ENCODE measurements at regions not wholly inside any gene's neighbourhood (a gene's known extent, or its start where the extent isn't known, plus 50 kb on each side); places are given as distances from the start of the nearest gene placed in this dataset.

GRCh38 chr3:30300809-30301208 is 305.6 kb upstream of the TGFBR2 start:
- Histone ChIP-seq H3K27me3 (ENCODE audit: insufficient read depth) (no peaks in the 10 kb centered on the region), H3F3A (replicated peaks; ENCODE audit: low read depth) (no peaks in the 10 kb centered on the region), H4K20me1 (replicated peaks; ENCODE audit: insufficient read depth) (no peaks in the 10 kb centered on the region), H2AFZ (no peak overlapping the region; the same call in 1 of the 2 replicates), H3K4me2 (no peak overlapping the region), H3K9me2 (ENCODE audit: insufficient read depth) (no peaks in the 10 kb centered on the region), H3K27ac (ENCODE audit: low read depth) (no peak overlapping the region), H3K4me3 (no peak overlapping the region), H3K79me2 (replicated peaks; ENCODE audit: insufficient read depth) (no peaks in the 10 kb centered on the region), H3K4me1 (ENCODE audit: insufficient read depth) (peaks cover under 1% of the 10 kb centered on the region; the same call in 1 of the 2 replicates), H3K36me3 (ENCODE audit: insufficient read depth) (no peaks in the 10 kb centered on the region)
- H3K27ac Mint-ChIP-seq = no peak overlapping the region
- peaks cover 4% of the 10 kb centered on the region; the same call in 2 of the 3 replicates for H3K36me3 Mint-ChIP-seq (ENCODE audit: low read depth)
- DNase-seq (ENCODE audit: low spot score) (no peak), ATAC-seq (no peak)
- no peak overlapping the region for H3K4me3 Mint-ChIP-seq
- no peak for TF ChIP-seq NANOG (IDR thresholded peaks at IDR 0.05; ENCODE audit: borderline replicate concordance)
- no peak for TF ChIP-seq STAT1 (IDR thresholded peaks at IDR 0.05; ENCODE audit: unreplicated experiment)
- TF ChIP-seq EZH2 (IDR thresholded peaks at IDR 0.05; ENCODE audit: low read depth, unreplicated experiment) = no peak
- no peak for TF ChIP-seq EZH2phosphoT487 (IDR thresholded peaks at IDR 0.05; ENCODE audit: unreplicated experiment)
- no peak for TF ChIP-seq ZNF462 (CRISPR knock-in tag; IDR thresholded peaks at IDR 0.05)
- TF ChIP-seq CREB1 (CRISPR knock-in tag; IDR thresholded peaks at IDR 0.05; ENCODE audit: low read depth) = no peak
- TF ChIP-seq ZNF331 (CRISPR knock-in tag; IDR thresholded peaks at IDR 0.05; ENCODE audit: low read depth) = no peak
- no peak for TF ChIP-seq ZNF114 (CRISPR knock-in tag; IDR thresholded peaks at IDR 0.05)
- TF ChIP-seq CTCF (conservative IDR thresholded peaks at IDR 0.05; ENCODE audit: low read depth in 2 of 2) = no peak
- no peak for TF ChIP-seq REST (IDR thresholded peaks at IDR 0.05; ENCODE audit: unreplicated experiment)
- no peak for TF ChIP-seq POLR2AphosphoS5 (IDR thresholded peaks at IDR 0.05; ENCODE audit: low read depth)
- no peak for TF ChIP-seq JUNB (IDR thresholded peaks at IDR 0.05; ENCODE audit: unreplicated experiment)
- no peak for TF ChIP-seq ETS1 (IDR thresholded peaks at IDR 0.05)
- no peaks in the 10 kb centered on the region for H3K27me3 Mint-ChIP-seq (ENCODE audit: insufficient read depth, low read depth, poor library complexity)
- H3K4me1 Mint-ChIP-seq = peaks cover 1% of the 10 kb centered on the region; the same call in 2 of the 3 replicates
- H3K9me3 Mint-ChIP-seq = peaks cover 6% of the 10 kb centered on the region

Data from GM23338 (cell line).